Right cardiac atrium (tissue), 5 donors: ENCODE measurements at regions not wholly inside any gene's neighbourhood (a gene's known extent, or its start where the extent isn't known, plus 50 kb on each side); places are given as distances from the start of the nearest gene placed in this dataset.

Experiments
- ATAC-seq, 2 donors: fragments of 200-7000 bp; cut with Tn5 transposase; one replicate each; pipeline versions ENCODE4 v1.8.0 to v1.9.1; 2020; ENCODE audit warnings: moderate library complexity in 2 of 2, mild to moderate bottlenecking in 1 of 2
- DNase-seq, 3 donors: peaks; one replicate each; pipeline ENCODE4 v3.0.0-alpha.2; 2020
- H3K27ac ChIP-seq: one replicate; pipeline ENCODE4 v1.5.1; 2013; ENCODE audit warnings: mild to moderate bottlenecking, low read length, control low read depth, moderate library complexity
- H3K27me3 ChIP-seq: one replicate; pipeline ENCODE4 v1.6.1; 2013; ENCODE audit not compliant: control insufficient read depth, insufficient read depth
- H3K4me1 ChIP-seq: one replicate; pipeline ENCODE4 v1.6.1; 2013; ENCODE audit warnings: low read length; ENCODE audit not compliant: control insufficient read depth, insufficient read depth
- H3K4me3 ChIP-seq: one replicate; pipeline ENCODE4 v1.5.1; 2013; ENCODE audit warnings: low read length, control low read depth
- H3K9me3 ChIP-seq: one replicate; pipeline ENCODE4 v1.6.1; 2013; ENCODE audit warnings: low read length; ENCODE audit not compliant: control insufficient read depth
- WGBS: extraction: QIAGEN DNeasy Blood & Tissue Kit; methylation state at CpG from one replicate; pipeline ENCODE4 v1.1.7; 2013; 5-methylcytosine and 5-hydroxymethylcytosine counted together
- intact Hi-C, 4 donors: fragments of 100-400 bp; cut with DNase I; formaldehyde crosslinking; loops; one replicate each; pipeline versions ENCODE4 v1.11.0 to v1.14.0; 2022 to 2023
- donor health status: healthy with polysubstance abuse.
- donor health status: DM: no; HTN: yes; CAD: no.
- donor health status: DM: no; HTN: no; CAD: no.
- donor health status: DM: no; HTN: yes; CAD: no; lungs with severe emphysema.
- donor health status: DM: yes; HTN: yes; CAD: no.

DNA sequence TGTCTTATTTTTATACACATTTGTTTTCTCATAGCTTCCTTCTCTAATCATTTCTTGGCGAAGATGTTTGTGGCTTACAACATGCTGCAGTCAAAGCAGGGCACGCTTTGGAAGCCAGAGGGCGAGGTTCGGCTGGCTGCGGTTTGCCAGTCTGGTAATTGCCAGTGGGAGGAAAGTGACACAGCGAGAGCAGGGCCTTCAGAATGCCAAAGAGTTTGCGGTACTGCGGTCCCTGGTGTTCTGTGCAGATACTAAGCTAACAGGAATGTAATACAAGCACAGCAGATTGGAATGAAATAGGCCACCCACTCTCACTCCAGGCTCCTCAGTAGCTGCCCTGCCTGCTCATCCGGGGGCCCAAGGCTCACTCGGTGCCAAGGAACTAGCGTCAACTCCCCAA, 58.7 kb upstream of the TGM3 start:
- DNase-seq (peak; percentile 64 to 83 (median 68)), ATAC-seq (peak; percentile 70 to 81)
- Histone ChIP-seq H3K4me3 (no peak overlapping the region), H3K9me3 (no peaks in the 10 kb centered on the region), H3K4me1 (no peaks in the 10 kb centered on the region), H3K27me3 (no peaks in the 10 kb centered on the region), H3K27ac (no peak overlapping the region)
- intact Hi-C loops = no loop called here
- whole genome bisulfite sequencing = 42% methylated on average over 11 of the region's 11 CpGs

DNA sequence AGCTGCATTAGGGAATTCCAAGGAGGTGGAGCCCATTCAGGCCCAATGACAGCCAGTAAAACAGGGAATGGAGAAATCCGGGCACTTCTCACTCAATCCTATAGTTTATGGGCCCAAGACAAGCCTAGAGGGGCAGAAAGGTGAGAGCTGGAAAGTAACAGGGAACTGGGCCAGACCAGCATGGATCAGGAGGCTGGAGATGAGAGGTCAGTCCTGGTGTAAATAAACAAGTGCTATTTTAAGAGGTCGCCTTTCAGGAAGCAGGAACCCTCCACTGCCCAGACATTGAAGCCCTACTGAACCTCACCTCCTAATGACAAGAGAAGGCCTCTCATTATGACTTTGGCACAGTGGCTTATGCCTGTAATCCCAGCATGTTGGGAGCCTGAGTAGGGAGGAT, 57.2 kb upstream of the TGM3 start:
- Histone ChIP-seq H3K27ac (no peak overlapping the region), H3K9me3 (no peaks in the 10 kb centered on the region), H3K4me3 (no peak overlapping the region), H3K4me1 (no peaks in the 10 kb centered on the region), H3K27me3 (no peaks in the 10 kb centered on the region)
- 86% methylated on average over 2 of the region's 2 CpGs for WGBS
- ATAC-seq (no peak), DNase-seq (no peak)
- intact Hi-C loops = no loop called here

DNA sequence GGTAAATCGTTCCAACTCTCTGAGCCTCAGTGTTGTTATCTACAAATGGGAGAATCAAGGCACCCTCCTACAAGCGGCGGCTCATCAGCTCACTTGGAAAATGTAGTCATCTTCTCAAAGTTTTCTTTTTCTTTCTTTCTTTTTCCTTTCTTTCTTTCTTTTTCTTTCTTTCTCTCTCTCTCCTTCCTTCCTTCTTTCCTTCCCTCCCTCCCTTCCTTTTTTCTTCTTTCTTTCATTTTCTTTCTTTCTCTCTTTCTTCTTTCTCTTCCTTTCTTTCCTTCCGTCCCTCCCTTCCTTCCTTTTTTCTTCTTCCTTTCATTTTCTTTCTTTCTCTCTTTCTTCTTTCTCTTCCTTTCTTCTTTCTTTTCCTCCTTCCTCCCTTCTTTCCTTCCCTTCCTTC, 55.0 kb upstream of the TGM3 start:
- intact Hi-C loops = no loop called here
- H3K4me1 ChIP-seq = no peaks in the 10 kb centered on the region
- H3K9me3 ChIP-seq = no peaks in the 10 kb centered on the region
- no peak overlapping the region for H3K4me3 ChIP-seq
- H3K27ac ChIP-seq = no peak overlapping the region
- DNase-seq = no peak
- no peak for ATAC-seq
- WGBS = 77% methylated on average over 4 of the region's 4 CpGs
- no peaks in the 10 kb centered on the region for H3K27me3 ChIP-seq

DNA sequence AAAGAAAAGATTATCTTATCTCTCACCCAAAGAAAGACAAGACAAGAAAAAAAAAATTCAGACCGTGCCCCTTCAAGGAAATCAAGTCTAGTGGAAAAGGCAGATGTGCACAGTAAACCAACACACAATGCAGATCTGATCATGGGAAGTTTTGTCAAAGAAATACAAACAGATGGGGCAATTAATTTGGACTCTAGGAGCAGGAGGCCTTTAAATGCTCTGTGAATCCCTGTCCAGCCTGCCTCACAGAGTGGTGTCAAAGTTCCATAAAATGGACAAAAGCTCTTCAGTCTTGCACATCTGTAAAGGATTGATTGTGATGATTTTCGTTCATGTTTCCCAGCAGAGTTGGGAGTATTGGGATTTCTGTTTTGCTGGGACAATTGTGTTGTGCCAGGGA, 53.1 kb upstream of the TGM3 start:
- peaks cover 3% of the 10 kb centered on the region for H3K27me3 ChIP-seq
- WGBS = 58% methylated on average over 2 of the region's 2 CpGs
- DNase-seq (no peak), ATAC-seq (no peak)
- no peaks in the 10 kb centered on the region for H3K9me3 ChIP-seq
- no peaks in the 10 kb centered on the region for H3K4me1 ChIP-seq
- no peak overlapping the region for H3K27ac ChIP-seq
- H3K4me3 ChIP-seq = no peak overlapping the region
- intact Hi-C loops = no loop called here

DNA sequence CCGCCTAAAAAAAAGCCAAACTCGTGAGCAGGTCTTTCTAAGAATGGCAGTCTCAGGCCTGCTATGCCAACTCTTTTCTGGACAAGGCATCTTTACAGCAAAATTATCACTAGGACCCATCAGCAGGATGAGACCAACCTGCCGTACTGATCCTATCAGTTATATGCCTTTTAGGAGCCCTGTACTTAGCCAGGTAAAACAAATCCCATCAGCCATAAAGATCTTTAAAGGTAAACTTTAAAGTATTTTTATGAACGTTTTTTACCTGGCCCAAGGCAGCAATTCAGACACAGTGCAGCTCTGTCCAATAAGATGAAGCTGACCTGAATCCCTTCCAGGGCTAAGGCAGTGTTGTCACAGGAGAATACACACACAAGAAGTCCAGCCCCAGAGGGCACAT, 51.3 kb upstream of the TGM3 start:
- H3K9me3 ChIP-seq = no peaks in the 10 kb centered on the region
- H3K4me1 ChIP-seq = no peaks in the 10 kb centered on the region
- no peak overlapping the region for H3K4me3 ChIP-seq
- DNase-seq = no peak
- intact Hi-C loops = no loop called here
- H3K27ac ChIP-seq = no peak overlapping the region
- ATAC-seq = no peak
- peaks cover 3% of the 10 kb centered on the region for H3K27me3 ChIP-seq
- WGBS = 78% methylated on average over 4 of the region's 4 CpGs

DNA sequence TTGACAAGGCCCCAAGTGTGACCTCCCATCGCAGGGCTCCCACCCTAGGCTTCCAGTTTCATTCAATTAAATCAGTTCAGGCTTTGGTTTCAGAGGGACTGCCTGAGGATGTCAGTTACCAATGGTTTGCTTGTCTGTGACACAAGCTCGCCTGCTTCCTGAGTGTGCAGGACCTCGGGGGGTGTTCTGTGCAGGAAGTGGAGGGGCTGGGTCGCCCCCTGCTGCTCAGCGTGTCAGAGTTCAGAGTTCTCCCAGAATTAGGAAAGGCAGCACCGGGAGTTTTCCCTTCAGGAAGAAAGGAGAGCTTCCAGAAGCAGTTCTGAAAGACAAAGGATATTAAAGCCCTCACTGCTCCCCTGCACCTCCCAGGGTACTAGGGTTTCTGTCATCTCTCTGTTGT, 50.8 kb upstream of the TGM3 start:
- Histone ChIP-seq H3K4me1 (no peaks in the 10 kb centered on the region), H3K27ac (no peak overlapping the region), H3K27me3 (peaks cover 3% of the 10 kb centered on the region), H3K9me3 (no peaks in the 10 kb centered on the region), H3K4me3 (no peak overlapping the region)
- intact Hi-C loops = no loop called here
- no peak for DNase-seq
- 29% methylated on average over 6 of the region's 6 CpGs for WGBS
- ATAC-seq = no peak

DNA sequence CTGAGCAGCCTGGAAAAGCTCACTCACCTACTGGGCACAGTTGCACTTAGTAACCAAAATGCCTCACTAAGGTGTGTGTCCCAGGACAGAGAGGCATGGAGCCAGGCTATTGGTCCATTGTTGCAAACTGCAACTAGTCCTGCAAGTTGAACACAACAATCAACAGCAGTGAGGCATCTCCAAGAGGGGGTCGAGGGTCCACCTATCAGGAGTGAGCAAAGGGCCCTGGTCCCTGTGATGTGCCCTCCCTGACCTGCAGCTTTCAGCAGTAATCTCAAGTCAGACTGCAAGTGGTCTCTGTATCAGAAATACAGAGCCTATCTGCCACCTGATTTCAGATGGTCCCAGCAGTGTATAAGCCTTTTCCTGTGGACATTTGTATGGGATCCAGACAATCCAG, 50.2 kb upstream of the TGM3 start:
- no peak for DNase-seq
- Histone ChIP-seq H3K27me3 (peaks cover 3% of the 10 kb centered on the region), H3K4me3 (no peak overlapping the region), H3K4me1 (no peaks in the 10 kb centered on the region), H3K9me3 (no peaks in the 10 kb centered on the region), H3K27ac (no peak overlapping the region)
- no peak for ATAC-seq
- intact Hi-C loops = no loop called here
- WGBS = 23% methylated on average over 1 of the region's 1 CpG
